BLaER1 (cell line): ENCODE measurements at regions not wholly inside any gene's neighbourhood (a gene's known extent, or its start where the extent isn't known, plus 50 kb on each side); places are given as distances from the start of the nearest gene placed in this dataset.
A peak's percentile ranks its signal among the peaks of the same experiment; 100 is the strongest.

ENCODE experiments used
- H3K27ac ChIP-seq: shearing (Covaris generic); formaldehyde crosslinking; 2 replicates; pipeline ENCODE4 v1.8.1; 2022
- H3K27me3 ChIP-seq: shearing (Covaris generic); formaldehyde crosslinking; 2 replicates; pipeline ENCODE4 v1.8.1; 2022
- H3K36me3 ChIP-seq: shearing (Covaris generic); formaldehyde crosslinking; 2 replicates; pipeline ENCODE4 v1.8.1; 2022
- H3K4me1 ChIP-seq: shearing (Covaris generic); formaldehyde crosslinking; 2 replicates; pipeline ENCODE4 v1.8.1; 2022
- H3K4me2 ChIP-seq: shearing (Covaris generic); formaldehyde crosslinking; 2 replicates; pipeline ENCODE4 v1.8.1; 2022
- H3K4me3 ChIP-seq: shearing (Covaris generic); formaldehyde crosslinking; 2 replicates; pipeline ENCODE4 v1.8.1; 2022
- H3K9ac ChIP-seq: shearing (Covaris generic); formaldehyde crosslinking; 2 replicates; pipeline ENCODE4 v1.8.1; 2022
- H3K9me3 ChIP-seq: shearing (Covaris generic); formaldehyde crosslinking; 2 replicates; pipeline ENCODE4 v1.8.1; 2022
- H4K20me1 ChIP-seq: shearing (Covaris generic); formaldehyde crosslinking; 2 replicates; pipeline ENCODE4 v1.8.1; 2022
- Cebpa-rat ChIP-seq: shearing (Covaris generic); IDR thresholded peaks from 2 replicates; pipeline ENCODE4 v1.8.1; 2022

GRCh38 chr5:54661111-54661510, 143.6 kb downstream of the SNX18 start:
- H3K9me3 ChIP-seq: peaks cover 7% of the 10 kb centered on the region; the same call in 1 of the 2 replicates
- peaks cover 15% of the 10 kb centered on the region; the same call in 1 of the 2 replicates for H3K4me1 ChIP-seq
- H3K4me2 ChIP-seq: no peak overlapping the region
- H3K27me3 ChIP-seq: no peaks in the 10 kb centered on the region
- H3K9ac ChIP-seq: no peak overlapping the region
- H3K27ac ChIP-seq: no peak overlapping the region
- H3K36me3 ChIP-seq: no peaks in the 10 kb centered on the region
- TF ChIP-seq Cebpa-rat: no peak
- no peaks in the 10 kb centered on the region for H4K20me1 ChIP-seq
- H3K4me3 ChIP-seq: no peak overlapping the region

GRCh38 chr5:54659700-54660131, 142.2 kb downstream of the SNX18 start:
- H3K4me1 ChIP-seq: peaks cover 15% of the 10 kb centered on the region; the same call in 1 of the 2 replicates

GRCh38 chr5:54658010-54658409, 140.5 kb downstream of the SNX18 start:
- no peak for TF ChIP-seq Cebpa-rat
- no peak overlapping the region for H3K4me3 ChIP-seq

More at GRCh38 chr5:54659700-54660131, 142.2 kb downstream of the SNX18 start:
- Histone ChIP-seq H3K9ac (no peak overlapping the region), H3K27ac (no peak overlapping the region), H3K36me3 (no peaks in the 10 kb centered on the region), H3K27me3 (no peaks in the 10 kb centered on the region), H3K4me2 (no peak overlapping the region), H3K4me3 (no peak overlapping the region), H4K20me1 (no peaks in the 10 kb centered on the region), H3K9me3 (peaks cover 7% of the 10 kb centered on the region; the same call in 1 of the 2 replicates)
- TF ChIP-seq Cebpa-rat: no peak

GRCh38 chr5:54656261-54656728, 138.7 kb downstream of the SNX18 start:
- no peak overlapping the region for H3K4me2 ChIP-seq
- no peak overlapping the region for H3K4me3 ChIP-seq
- H3K36me3 ChIP-seq: no peaks in the 10 kb centered on the region
- TF ChIP-seq Cebpa-rat: no peak
- H3K9me3 ChIP-seq: peaks cover 5% of the 10 kb centered on the region; the same call in 1 of the 2 replicates
- H4K20me1 ChIP-seq: no peaks in the 10 kb centered on the region
- H3K27ac ChIP-seq: no peak overlapping the region
- H3K9ac ChIP-seq: no peak overlapping the region
- no peaks in the 10 kb centered on the region for H3K27me3 ChIP-seq
- peaks cover 13% of the 10 kb centered on the region for H3K4me1 ChIP-seq

More at GRCh38 chr5:54658010-54658409, 140.5 kb downstream of the SNX18 start:
- H4K20me1 ChIP-seq: no peaks in the 10 kb centered on the region
- peaks cover 7% of the 10 kb centered on the region; the same call in 1 of the 2 replicates for H3K9me3 ChIP-seq
- H3K4me1 ChIP-seq: no peaks in the 10 kb centered on the region
- no peak overlapping the region for H3K27ac ChIP-seq
- H3K36me3 ChIP-seq: no peaks in the 10 kb centered on the region
- no peak overlapping the region for H3K9ac ChIP-seq
- no peak overlapping the region for H3K4me2 ChIP-seq
- no peaks in the 10 kb centered on the region for H3K27me3 ChIP-seq

- Histone ChIP-seq H3K4me2 (no peak overlapping the region), H3K4me3 (no peak overlapping the region), H3K27ac (no peak overlapping the region), H3K4me1 (peaks cover 18% of the 10 kb centered on the region), H3K9me3 (no peaks in the 10 kb centered on the region), H4K20me1 (no peaks in the 10 kb centered on the region), H3K27me3 (no peaks in the 10 kb centered on the region), H3K36me3 (no peaks in the 10 kb centered on the region), H3K9ac (no peak overlapping the region)
- TF ChIP-seq Cebpa-rat: no peak
Observed at GRCh38 chr5:54655761-54656160, 138.2 kb downstream of the SNX18 start.

- TF ChIP-seq Cebpa-rat: no peak
- no peaks in the 10 kb centered on the region for H3K27me3 ChIP-seq
- H3K4me3 ChIP-seq: no peak overlapping the region
- no peaks in the 10 kb centered on the region for H3K9me3 ChIP-seq
- no peak overlapping the region for H3K9ac ChIP-seq
- H3K4me1 ChIP-seq: peaks cover 21% of the 10 kb centered on the region
- no peak overlapping the region for H3K4me2 ChIP-seq
- no peaks in the 10 kb centered on the region for H3K36me3 ChIP-seq
- H4K20me1 ChIP-seq: no peaks in the 10 kb centered on the region
- no peak overlapping the region for H3K27ac ChIP-seq
Observed at GRCh38 chr5:54655266-54655665, 137.7 kb downstream of the SNX18 start.

- no peak for TF ChIP-seq Cebpa-rat
- no peak overlapping the region for H3K4me2 ChIP-seq
- H3K9ac ChIP-seq: no peak overlapping the region
- no peaks in the 10 kb centered on the region for H4K20me1 ChIP-seq
- H3K9me3 ChIP-seq: peaks cover 8% of the 10 kb centered on the region
- H3K27ac ChIP-seq: no peak overlapping the region
- no peaks in the 10 kb centered on the region for H3K36me3 ChIP-seq
- H3K4me1 ChIP-seq: peaks cover 21% of the 10 kb centered on the region
- H3K27me3 ChIP-seq: no peaks in the 10 kb centered on the region
- no peak overlapping the region for H3K4me3 ChIP-seq
Observed at GRCh38 chr5:54653956-54654614, 136.5 kb downstream of the SNX18 start.

GRCh38 chr5:54651482-54652076, 134.0 kb downstream of the SNX18 start:
- Histone ChIP-seq H3K36me3 (no peaks in the 10 kb centered on the region), H3K27ac (peak overlapping the region; percentile 36), H3K4me3 (no peak overlapping the region), H3K27me3 (no peaks in the 10 kb centered on the region), H3K9ac (no peak overlapping the region), H3K4me1 (peaks cover 44% of the 10 kb centered on the region), H4K20me1 (no peaks in the 10 kb centered on the region), H3K9me3 (peaks cover 16% of the 10 kb centered on the region), H3K4me2 (peak overlapping the region; percentile 55)
- 0 out of 2 replicates have a peak, but pooled peaks have one; percentile 37 for TF ChIP-seq Cebpa-rat

GRCh38 chr5:54649041-54649504, 131.5 kb downstream of the SNX18 start:
- Histone ChIP-seq H3K4me2 (0 out of 2 replicates have a peak overlapping the region, but pooled peaks have one; percentile 81), H3K4me3 (0 out of 2 replicates have a peak overlapping the region, but pooled peaks have one; percentile 15), H3K27me3 (no peaks in the 10 kb centered on the region), H3K9me3 (peaks cover 16% of the 10 kb centered on the region), H3K9ac (no peak overlapping the region), H3K36me3 (no peaks in the 10 kb centered on the region), H3K27ac (peak overlapping the region; percentile 41), H3K4me1 (peaks cover 69% of the 10 kb centered on the region), H4K20me1 (no peaks in the 10 kb centered on the region)
- TF ChIP-seq Cebpa-rat: no peak
